ENCODE measurements at regions not wholly inside any gene's neighbourhood (a gene's known extent, or its start where the extent isn't known, plus 50 kb on each side); places are given as distances from the start of the nearest gene placed in this dataset.

- no peak for DNase-seq
- TF ChIP-seq CTCF (IDR thresholded peaks at IDR 0.05), result no peak
- no peak for TF ChIP-seq POLR2A (IDR thresholded peaks at IDR 0.05)
- WGBS, 2 donors, result 79 to 82% methylated on average over 2 of the region's 2 CpGs
Measured at GRCh38 chr3:191070201-191070600, 128.8 kb upstream of the OSTN start.

GRCh38 chr3:191068946-191069813 is 129.9 kb upstream of the OSTN start:
- intact Hi-C loops (cut with DNase I), result no loop called here
- Histone ChIP-seq H3K4me3 (replicated peaks in 1 of 3) (no peak overlapping the region), H3K9me3 (no peaks in the 10 kb centered on the region), H3K27ac (no peak overlapping the region), H3K27me3 (no peaks in the 10 kb centered on the region), H3K36me3 (no peaks in the 10 kb centered on the region), H3K4me1 (no peaks in the 10 kb centered on the region)
- TF ChIP-seq POLR2A (IDR thresholded peaks at IDR 0.05) (no peak), CTCF (IDR thresholded peaks at IDR 0.05) (no peak)
- 68 to 69% methylated on average over 5 of the region's 5 CpGs for WGBS, 2 donors
- DNase-seq, result no peak

More at GRCh38 chr3:191070201-191070600, 128.8 kb upstream of the OSTN start:
- no peak overlapping the region for H3K4me3 ChIP-seq (replicated peaks in 1 of 3)
- H3K27ac ChIP-seq, result no peak overlapping the region
- no peaks in the 10 kb centered on the region for H3K4me1 ChIP-seq
- H3K9me3 ChIP-seq, result no peaks in the 10 kb centered on the region
- H3K27me3 ChIP-seq, result no peaks in the 10 kb centered on the region
- intact Hi-C loops (cut with DNase I), result no loop called here
- no peaks in the 10 kb centered on the region for H3K36me3 ChIP-seq

- Histone ChIP-seq H3K4me1 (no peaks in the 10 kb centered on the region), H3K27ac (no peak overlapping the region), H3K4me3 (replicated peaks in 1 of 3) (no peak overlapping the region), H3K27me3 (no peaks in the 10 kb centered on the region), H3K36me3 (no peaks in the 10 kb centered on the region), H3K9me3 (no peaks in the 10 kb centered on the region)
- TF ChIP-seq CTCF (IDR thresholded peaks at IDR 0.05) (no peak), POLR2A (IDR thresholded peaks at IDR 0.05) (no peak)
- DNase-seq, result no peak
- intact Hi-C loops (cut with DNase I), result no loop called here
- 48 to 53% methylated on average over 1 of the region's 1 CpG for WGBS, 2 donors
Measured at GRCh38 chr3:191066669-191067068, 132.4 kb upstream of the OSTN start.

- Histone ChIP-seq H3K4me3 (replicated peaks in 1 of 3) (no peak overlapping the region), H3K9me3 (no peaks in the 10 kb centered on the region), H3K27me3 (no peaks in the 10 kb centered on the region), H3K27ac (no peak overlapping the region), H3K36me3 (no peaks in the 10 kb centered on the region), H3K4me1 (no peaks in the 10 kb centered on the region)
- WGBS, 2 donors, result 92 to 95% methylated on average over 6 of the region's 6 CpGs
- no peak for TF ChIP-seq POLR2A (IDR thresholded peaks at IDR 0.05)
- no peak for TF ChIP-seq CTCF (IDR thresholded peaks at IDR 0.05)
- intact Hi-C loops (cut with DNase I), result no loop called here
- no peak for DNase-seq
Measured at GRCh38 chr3:191065181-191065805, 133.7 kb upstream of the OSTN start.

GRCh38 chr3:191051037-191051436 is 148.0 kb upstream of the OSTN start:
- H3K4me1 ChIP-seq, result no peaks in the 10 kb centered on the region

More at GRCh38 chr3:191051037-191051436, 148.0 kb upstream of the OSTN start:
- Histone ChIP-seq H3K27ac (no peak overlapping the region), H3K9me3 (no peaks in the 10 kb centered on the region), H3K36me3 (no peaks in the 10 kb centered on the region), H3K27me3 (no peaks in the 10 kb centered on the region), H3K4me3 (replicated peaks in 1 of 3) (no peak overlapping the region)
- intact Hi-C loops (cut with DNase I), result loop anchor here (10.0 kb wide), 1 partner anchor 236 kb away; no protein-coding TSS in a partner anchor
- TF ChIP-seq CTCF (IDR thresholded peaks at IDR 0.05) (peak in 4 of 6 experiments; percentile 26 to 65 (median 57)), POLR2A (IDR thresholded peaks at IDR 0.05) (no peak)
- 19 to 22% methylated on average over 4 of the region's 4 CpGs for WGBS, 2 donors
- no peak for DNase-seq

Measured in thyroid gland (tissue), 4 donors.